Effector memory CD8-positive, alpha-beta T cell (primary cell): ENCODE measurements at regions not wholly inside any gene's neighbourhood (a gene's known extent, or its start where the extent isn't known, plus 50 kb on each side); places are given as distances from the start of the nearest gene placed in this dataset.
"Not testable (repeated sequence)": the region's sequence is repeated elsewhere in the genome, so short reads cannot be mapped to it uniquely, and the experiment has no call there.

Experiments used
- ATAC-seq: fragments of 150-1000 bp; cut with Tn5 transposase; replicated peaks from 2 replicates; pipeline ENCODE4 v1.10.0; 2021; ENCODE audit warnings: mild to moderate bottlenecking, moderate library complexity
- DNase-seq, 3 experiments: peaks; one replicate each; pipeline ENCODE4 v3.0.0; 2021
- H3K27ac Mint-ChIP-seq, 2 donors: one replicate each; pipeline ENCODE4 v1.8.0; 2022; ENCODE audit warnings: mild to moderate bottlenecking in 2 of 2, mixed read lengths in 2 of 2, moderate library complexity in 2 of 2
- H3K27me3 Mint-ChIP-seq, 2 donors: one replicate each; pipeline ENCODE4 v1.8.0; 2022; ENCODE audit warnings: mixed read lengths in 2 of 2
- H3K36me3 Mint-ChIP-seq: one replicate; pipeline ENCODE4 v1.8.0; 2022; ENCODE audit warnings: mild to moderate bottlenecking, moderate library complexity, mixed read lengths; ENCODE audit not compliant: insufficient read depth
- H3K4me1 Mint-ChIP-seq, 2 donors: one replicate each; pipeline ENCODE4 v1.8.0; 2022; ENCODE audit warnings: low read depth in 2 of 2, mixed read lengths in 2 of 2
- H3K4me3 Mint-ChIP-seq, 2 donors: one replicate each; pipeline ENCODE4 v1.8.0; 2022; ENCODE audit warnings: mild to moderate bottlenecking in 2 of 2, mixed read lengths in 2 of 2, moderate library complexity in 2 of 2
- H3K9me3 Mint-ChIP-seq, 2 donors: one replicate each; pipeline ENCODE4 v1.8.0; 2022; ENCODE audit warnings: mixed read lengths in 2 of 2

DNA sequence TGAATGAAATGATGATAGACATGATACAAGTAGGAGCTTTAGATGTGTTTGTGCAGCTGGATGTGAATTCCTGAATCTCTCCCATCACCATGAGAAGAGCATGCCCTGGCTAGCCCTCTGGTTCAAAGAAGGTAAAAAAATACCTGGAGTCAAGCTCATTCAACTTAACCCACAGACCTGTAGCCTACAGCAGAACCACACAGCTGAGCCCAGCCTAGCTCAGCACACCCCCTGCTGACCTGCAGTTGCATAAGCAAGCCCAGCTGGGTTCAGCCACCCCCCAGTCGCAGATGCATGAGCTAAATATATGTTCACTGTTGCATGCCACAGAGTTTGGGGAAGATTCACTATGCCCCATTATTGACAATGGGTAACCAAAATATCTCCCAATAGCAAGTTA is 130.6 kb upstream of the RRN3 start:
- not testable (repeated sequence) for H3K4me1 Mint-ChIP-seq, H3K4me3 Mint-ChIP-seq, DNase-seq, H3K9me3 Mint-ChIP-seq, H3K27ac Mint-ChIP-seq, ATAC-seq, H3K36me3 Mint-ChIP-seq
- peaks cover 8 to 11% of the 10 kb centered on the region in 2 donors for H3K27me3 Mint-ChIP-seq

DNA sequence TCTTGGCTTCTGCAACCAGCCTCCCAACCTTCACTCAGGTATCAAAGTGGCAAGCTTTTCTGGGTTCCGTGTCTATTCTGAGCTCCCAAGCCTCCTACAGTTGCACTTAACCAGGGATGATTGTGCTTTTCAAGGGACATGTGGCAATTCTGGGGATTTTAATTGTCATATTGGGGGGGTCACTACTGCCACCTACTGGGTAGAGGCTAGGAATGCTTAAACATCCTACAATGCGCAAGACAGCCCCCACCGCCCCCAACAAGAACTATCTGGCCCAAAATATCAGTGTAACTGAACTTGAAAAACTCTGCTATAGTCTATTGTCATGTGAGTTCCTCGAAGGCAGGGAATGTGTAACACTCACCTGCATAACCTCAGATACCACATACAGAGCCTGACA is 129.3 kb upstream of the RRN3 start:
- H3K27me3 Mint-ChIP-seq, result peaks cover 8 to 11% of the 10 kb centered on the region in 2 donors
- H3K27ac Mint-ChIP-seq, H3K36me3 Mint-ChIP-seq, H3K9me3 Mint-ChIP-seq, H3K4me1 Mint-ChIP-seq, H3K4me3 Mint-ChIP-seq, ATAC-seq, DNase-seq: not testable (repeated sequence)

- H3K27me3 Mint-ChIP-seq, result peaks cover 8 to 11% of the 10 kb centered on the region in 2 donors
- not testable (repeated sequence) for H3K27ac Mint-ChIP-seq, H3K4me1 Mint-ChIP-seq, H3K9me3 Mint-ChIP-seq, H3K4me3 Mint-ChIP-seq, H3K36me3 Mint-ChIP-seq
- DNase-seq, result peak; percentile 1 to 7 (median 3)
- ATAC-seq, result peak; percentile 56
These were observed 125.9 kb upstream of the RRN3 start for GRCh38 chr16:15219679-15220615.

DNA sequence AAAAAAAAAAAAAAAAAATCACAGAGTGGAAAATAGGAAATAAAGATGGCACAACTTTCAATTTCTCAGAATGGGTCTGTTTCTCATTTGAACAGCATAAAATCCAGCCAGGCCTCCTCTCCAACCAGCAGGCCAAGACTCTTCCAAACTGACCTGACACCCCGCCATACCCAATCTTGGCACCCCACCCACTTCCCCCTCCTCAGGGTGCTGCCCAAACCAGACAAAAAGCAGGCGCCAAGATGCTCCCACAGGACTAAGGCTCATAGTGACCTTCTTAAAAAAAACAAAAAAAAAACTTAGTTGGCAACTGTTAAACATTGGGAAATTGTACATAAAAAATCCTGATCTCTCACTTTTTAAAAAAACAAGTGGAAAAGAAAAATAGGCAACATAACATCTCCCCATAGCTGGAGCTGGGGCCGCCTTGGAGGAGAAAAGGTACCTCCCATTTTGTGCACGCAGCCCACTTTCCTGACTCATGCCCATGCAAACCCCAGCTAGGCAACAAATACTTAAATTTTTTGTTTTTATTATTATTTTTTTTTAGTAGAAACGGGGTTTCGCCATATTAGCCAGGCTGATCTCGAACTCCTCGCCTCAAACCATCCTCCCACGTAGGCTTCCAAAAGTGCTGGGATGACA is 124.9 kb upstream of the RRN3 start:
- not testable (repeated sequence) for H3K9me3 Mint-ChIP-seq, ATAC-seq, H3K27ac Mint-ChIP-seq, DNase-seq, H3K4me3 Mint-ChIP-seq, H3K4me1 Mint-ChIP-seq, H3K36me3 Mint-ChIP-seq
- H3K27me3 Mint-ChIP-seq, result peaks cover 8 to 11% of the 10 kb centered on the region in 2 donors

DNA sequence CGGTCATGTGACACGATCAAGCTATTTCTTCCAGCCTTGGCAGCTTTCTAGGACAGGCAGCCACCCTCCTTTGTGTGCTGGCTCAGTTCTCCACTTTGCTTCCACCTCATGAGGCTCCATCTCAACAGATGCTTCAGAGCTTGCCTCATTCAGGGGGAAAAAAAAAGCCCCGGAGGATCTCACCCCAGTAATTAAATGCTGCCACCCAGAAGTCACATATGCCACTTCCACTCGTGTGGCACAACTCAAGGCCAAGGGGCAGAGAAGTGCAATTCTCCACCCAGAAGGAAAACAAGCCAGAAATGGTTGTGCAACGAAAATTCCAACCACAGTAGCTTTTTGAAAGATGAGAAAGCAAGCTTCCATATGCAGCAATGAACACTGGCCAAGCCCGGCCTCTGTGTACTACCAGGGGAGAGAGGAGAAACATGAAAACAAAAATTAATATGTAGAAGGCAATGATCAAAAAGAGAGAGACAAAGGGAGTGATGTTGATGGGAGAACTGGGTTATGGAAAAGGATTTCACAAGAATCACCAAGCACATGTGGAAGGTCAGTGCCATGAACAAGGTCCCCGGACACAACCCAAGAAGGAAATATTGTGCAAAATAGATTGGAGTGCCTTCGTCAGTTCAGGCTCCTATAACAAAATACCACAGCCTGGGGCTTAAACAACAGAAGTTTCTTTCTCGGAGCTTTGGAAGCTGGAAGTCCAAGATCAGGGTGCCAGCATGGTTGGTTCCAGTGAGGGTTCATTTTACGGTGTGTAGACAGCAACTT is 113.3 kb upstream of the RRN3 start:
- not testable (repeated sequence) for H3K9me3 Mint-ChIP-seq, ATAC-seq, H3K36me3 Mint-ChIP-seq, H3K27me3 Mint-ChIP-seq, H3K27ac Mint-ChIP-seq, H3K4me1 Mint-ChIP-seq, H3K4me3 Mint-ChIP-seq, DNase-seq

GRCh38 chr16:15206439-15206838 is 112.4 kb upstream of the RRN3 start:
- not testable (repeated sequence) for H3K9me3 Mint-ChIP-seq

DNA sequence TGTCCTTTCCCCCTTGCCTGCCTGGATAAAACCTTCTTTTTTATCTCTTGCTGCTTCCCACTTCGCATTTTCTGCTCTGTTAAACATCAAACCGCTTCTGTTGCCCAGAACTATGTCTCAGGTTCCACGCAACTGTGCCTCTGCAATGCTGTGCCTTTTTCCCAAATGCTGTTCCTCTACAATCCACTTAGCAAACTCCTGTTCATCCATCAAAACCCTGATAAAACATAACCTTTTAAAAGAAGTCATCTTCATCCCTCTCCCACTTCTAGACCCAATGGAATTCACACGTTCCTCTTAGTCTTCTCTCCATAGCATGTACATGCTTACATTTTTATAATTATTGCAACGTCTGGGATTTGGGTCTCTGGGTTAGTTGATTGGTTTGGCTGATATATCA is 111.9 kb upstream of the RRN3 start:
- peak overlapping the region in 1 of 2 donors; percentile 38 for H3K27ac Mint-ChIP-seq
- H3K36me3 Mint-ChIP-seq, H3K9me3 Mint-ChIP-seq, ATAC-seq, H3K4me1 Mint-ChIP-seq, H3K4me3 Mint-ChIP-seq, H3K27me3 Mint-ChIP-seq, DNase-seq: not testable (repeated sequence)

More at GRCh38 chr16:15206439-15206838, 112.4 kb upstream of the RRN3 start:
- not testable (repeated sequence) for H3K27ac Mint-ChIP-seq, H3K4me1 Mint-ChIP-seq, H3K4me3 Mint-ChIP-seq, ATAC-seq, DNase-seq, H3K36me3 Mint-ChIP-seq, H3K27me3 Mint-ChIP-seq

DNA sequence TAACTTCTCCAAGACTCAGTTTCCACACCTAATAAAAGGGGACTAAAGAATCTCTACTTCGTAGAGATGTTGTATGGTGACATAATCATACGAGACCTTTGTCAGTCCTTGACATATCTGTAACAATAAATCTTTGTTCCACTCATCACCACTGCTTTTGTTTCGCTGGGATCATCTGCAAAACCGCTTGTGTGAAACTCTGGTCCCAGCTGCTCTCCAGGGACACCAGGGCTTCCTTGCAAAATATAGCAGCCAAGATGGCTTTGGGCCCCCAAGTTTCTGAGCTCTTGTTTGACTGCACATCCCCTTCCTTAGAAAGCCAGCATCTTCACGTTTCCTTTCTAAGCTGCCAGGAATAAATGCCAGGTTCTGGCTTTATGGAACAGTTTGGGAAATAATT is 110.5 kb upstream of the RRN3 start:
- H3K36me3 Mint-ChIP-seq, DNase-seq, H3K4me1 Mint-ChIP-seq, H3K4me3 Mint-ChIP-seq, H3K9me3 Mint-ChIP-seq, ATAC-seq, H3K27ac Mint-ChIP-seq, H3K27me3 Mint-ChIP-seq: not testable (repeated sequence)

- H3K36me3 Mint-ChIP-seq, ATAC-seq, H3K27me3 Mint-ChIP-seq, H3K4me1 Mint-ChIP-seq, H3K9me3 Mint-ChIP-seq, H3K27ac Mint-ChIP-seq, H3K4me3 Mint-ChIP-seq, DNase-seq: not testable (repeated sequence)
These were observed 98.7 kb upstream of the RRN3 start for GRCh38 chr16:15192813-15193212.

GRCh38 chr16:15192197-15192596 is 98.1 kb upstream of the RRN3 start:
- not testable (repeated sequence) for DNase-seq, H3K4me1 Mint-ChIP-seq, H3K27ac Mint-ChIP-seq

GRCh38 chr16:15189478-15189877 is 95.4 kb upstream of the RRN3 start:
- not testable (repeated sequence) for H3K4me3 Mint-ChIP-seq, ATAC-seq, H3K27ac Mint-ChIP-seq, H3K36me3 Mint-ChIP-seq, H3K4me1 Mint-ChIP-seq, H3K27me3 Mint-ChIP-seq, H3K9me3 Mint-ChIP-seq, DNase-seq

More at GRCh38 chr16:15192197-15192596, 98.1 kb upstream of the RRN3 start:
- not testable (repeated sequence) for H3K4me3 Mint-ChIP-seq, H3K9me3 Mint-ChIP-seq, ATAC-seq, H3K36me3 Mint-ChIP-seq, H3K27me3 Mint-ChIP-seq
